GM04503 (cell line): ENCODE measurements at regions not wholly inside any gene's neighbourhood (a gene's known extent, or its start where the extent isn't known, plus 50 kb on each side); places are given as distances from the start of the nearest gene placed in this dataset.
"Not testable (repeated sequence)": the region's sequence is repeated elsewhere in the genome, so short reads cannot be mapped to it uniquely, and the experiment has no call there.

Experiments used
- DNase-seq: peaks from one replicate; pipeline ENCODE4 v3.0.0-alpha.2; 2012; ENCODE audit warnings: low read depth

- DNase-seq, result no peak
Measured at GRCh38 chr6:68235326-68235784, 399.7 kb upstream of the ADGRB3 start.

DNA sequence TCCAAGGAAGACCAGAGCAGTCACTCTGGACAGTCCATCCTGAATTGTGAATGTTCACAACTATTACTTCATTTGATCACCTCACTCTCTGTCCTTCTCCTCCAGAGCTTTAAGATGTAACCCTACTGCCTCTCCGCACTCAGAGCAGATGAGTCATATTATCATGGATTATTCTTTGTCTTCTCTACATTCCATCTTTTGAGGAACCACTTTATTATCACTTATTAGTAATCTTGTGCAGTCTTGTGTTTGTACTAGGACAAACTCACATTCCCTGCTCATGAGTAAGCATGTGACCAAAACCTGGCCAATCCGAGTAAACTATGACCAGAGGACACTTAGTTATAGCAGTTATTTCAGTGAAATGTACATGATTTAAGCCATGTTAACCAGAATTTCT lies 401.5 kb upstream of the ADGRB3 start:
- no peak for DNase-seq

- no peak for DNase-seq
Measured at GRCh38 chr6:68229566-68229965, 405.5 kb upstream of the ADGRB3 start.

DNA sequence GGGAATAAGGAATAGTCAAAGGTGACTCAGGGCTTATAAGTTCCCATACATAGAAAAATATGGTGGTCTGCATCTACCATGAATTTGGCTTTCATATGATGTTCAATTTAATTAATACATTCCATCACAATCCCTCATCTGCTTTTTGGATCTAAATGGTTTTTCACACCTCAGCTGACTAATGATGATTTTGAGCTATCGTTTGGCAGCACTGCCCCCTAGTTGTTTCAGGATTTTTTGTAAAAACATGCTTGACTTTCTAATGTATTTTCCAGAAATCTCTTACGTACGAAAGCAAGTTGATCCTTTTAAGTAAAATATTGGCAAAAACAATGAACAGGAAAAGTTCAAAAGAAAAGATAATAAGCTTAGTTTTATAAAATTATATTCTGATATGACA lies 408.6 kb upstream of the ADGRB3 start:
- no peak for DNase-seq

DNA sequence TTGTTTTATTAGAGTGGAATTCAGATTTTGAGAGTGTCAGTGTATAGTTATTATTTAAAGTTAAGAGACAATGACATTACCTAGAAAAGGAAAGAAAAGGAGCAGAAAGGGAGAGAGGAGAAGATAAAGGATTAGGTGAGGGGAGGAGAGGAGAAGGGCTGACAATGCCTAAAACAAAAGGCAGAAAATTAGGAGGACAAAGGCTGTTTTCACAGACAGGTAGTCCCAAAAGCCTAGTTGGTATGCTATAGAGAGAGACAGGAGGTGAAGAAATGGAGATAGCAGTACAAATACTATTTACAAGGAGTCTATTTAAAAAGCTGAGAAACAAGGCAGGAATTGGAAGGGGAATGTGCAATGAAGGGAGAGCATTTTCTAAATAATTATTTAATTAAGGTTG lies 409.4 kb upstream of the ADGRB3 start:
- DNase-seq, result no peak

DNA sequence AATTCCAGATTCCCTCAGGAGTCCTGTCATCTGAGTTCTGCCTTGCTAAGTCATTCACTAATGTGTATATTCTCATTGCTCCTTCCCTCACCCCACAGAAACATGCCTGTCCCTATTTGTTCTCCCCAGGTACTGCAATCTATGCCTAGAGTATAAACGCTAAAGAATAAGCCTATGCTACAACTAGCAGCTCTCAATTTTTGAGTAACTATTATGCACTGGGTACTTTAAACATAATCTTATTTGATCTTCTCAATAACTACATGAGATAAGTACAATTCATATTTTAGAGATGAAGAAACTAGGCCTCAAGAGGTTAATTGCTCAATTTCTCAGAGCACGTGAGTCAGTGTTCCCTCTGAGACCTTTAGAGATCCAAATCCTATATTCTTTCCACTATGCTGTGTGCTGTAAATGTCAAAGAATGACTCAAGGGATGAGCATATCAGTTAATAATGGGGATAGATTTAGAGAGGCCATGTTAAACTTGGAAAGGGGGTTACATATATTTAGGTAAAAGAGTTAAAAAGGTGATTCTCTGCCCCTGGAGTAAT lies 423.8 kb upstream of the ADGRB3 start:
- DNase-seq, result no peak

GRCh38 chr6:68207612-68208011 lies 427.5 kb upstream of the ADGRB3 start:
- not testable (repeated sequence) for DNase-seq

DNA sequence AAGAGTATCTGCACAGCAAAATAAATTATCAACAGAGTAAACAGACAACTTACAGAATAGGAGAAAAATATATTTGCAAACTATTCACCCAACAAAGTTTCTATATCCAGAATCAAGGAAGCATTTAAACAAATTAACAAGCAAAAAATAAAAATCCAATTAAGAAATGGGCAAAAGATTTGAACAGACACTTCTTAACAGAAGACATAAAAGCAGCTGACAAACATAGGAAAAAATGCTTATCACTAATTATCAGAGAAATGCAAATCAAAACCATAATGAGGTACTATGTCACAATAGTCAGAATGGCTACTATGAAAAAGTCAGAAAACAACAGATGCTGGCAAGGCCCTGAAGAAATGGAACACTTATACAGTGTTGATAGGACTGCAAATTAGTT lies 434.2 kb upstream of the ADGRB3 start:
- DNase-seq, result no peak

- no peak for DNase-seq
Measured at GRCh38 chr6:68197356-68197755, 437.7 kb upstream of the ADGRB3 start.

- DNase-seq, result no peak
Measured at GRCh38 chr6:68196645-68197044, 438.4 kb upstream of the ADGRB3 start.

- DNase-seq, result not testable (repeated sequence)
Measured at GRCh38 chr6:68195753-68196152, 439.3 kb upstream of the ADGRB3 start.

DNA sequence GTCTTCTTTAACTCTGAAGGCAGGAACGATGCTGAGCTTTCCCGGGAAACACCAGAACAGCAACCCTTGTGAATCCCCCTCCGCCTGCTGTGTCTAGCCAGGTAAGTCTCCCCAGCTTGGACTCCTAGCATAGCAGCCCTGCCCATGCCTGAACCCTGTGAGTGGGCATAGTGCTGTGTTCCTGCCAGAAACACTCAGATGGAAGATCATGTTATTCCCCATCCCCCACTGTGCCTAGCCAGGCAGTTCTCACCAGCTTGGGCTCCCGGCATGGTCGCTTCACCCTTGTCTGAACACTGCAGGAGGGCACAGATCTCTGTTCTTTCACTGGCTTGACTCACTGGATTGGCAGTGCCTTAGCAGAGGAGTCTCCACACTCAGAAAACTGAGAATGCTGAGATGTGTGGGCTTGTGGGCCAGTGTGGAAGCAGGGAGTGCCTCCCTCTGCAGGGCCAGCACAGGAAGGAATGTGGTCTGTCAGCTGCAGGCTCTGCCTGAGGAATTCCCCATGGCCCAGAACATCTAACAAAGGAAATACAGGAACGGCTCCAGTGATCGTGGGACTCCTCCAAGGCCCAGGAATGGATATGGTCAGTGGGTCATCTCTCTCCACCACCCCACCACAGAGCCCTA lies 440.1 kb upstream of the ADGRB3 start:
- no peak for DNase-seq

GRCh38 chr6:68192988-68193387 lies 442.1 kb upstream of the ADGRB3 start:
- no peak for DNase-seq

DNA sequence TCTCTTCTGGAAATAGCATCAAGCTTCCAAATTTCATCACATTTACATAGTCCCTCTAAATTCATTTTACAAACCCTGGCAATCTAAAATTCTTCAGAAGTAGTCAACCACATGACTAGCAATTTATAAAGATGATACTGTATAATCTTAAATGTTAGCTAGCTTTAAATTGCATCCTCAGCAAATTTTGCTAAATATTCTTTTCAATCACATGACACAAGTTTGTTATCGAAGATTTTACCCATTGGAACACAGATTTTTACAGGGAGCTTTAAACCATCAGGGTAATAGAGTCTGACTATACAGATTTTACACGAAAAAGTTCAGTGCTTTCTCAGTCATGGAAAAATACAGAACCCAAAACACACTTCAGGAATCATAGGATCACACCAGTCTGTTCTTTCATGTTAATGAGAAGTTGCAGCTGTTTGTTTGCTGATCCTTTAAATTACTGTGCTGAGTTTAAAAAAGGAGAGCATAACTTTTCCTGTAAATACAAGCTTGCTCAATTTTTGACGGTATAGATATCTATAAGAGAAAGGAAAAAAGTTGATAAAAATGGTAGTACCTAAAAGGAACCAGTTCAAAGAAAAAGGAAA lies 445.8 kb upstream of the ADGRB3 start:
- DNase-seq, result no peak

- DNase-seq, result no peak
Measured at GRCh38 chr6:68186870-68187269, 448.2 kb upstream of the ADGRB3 start.

DNA sequence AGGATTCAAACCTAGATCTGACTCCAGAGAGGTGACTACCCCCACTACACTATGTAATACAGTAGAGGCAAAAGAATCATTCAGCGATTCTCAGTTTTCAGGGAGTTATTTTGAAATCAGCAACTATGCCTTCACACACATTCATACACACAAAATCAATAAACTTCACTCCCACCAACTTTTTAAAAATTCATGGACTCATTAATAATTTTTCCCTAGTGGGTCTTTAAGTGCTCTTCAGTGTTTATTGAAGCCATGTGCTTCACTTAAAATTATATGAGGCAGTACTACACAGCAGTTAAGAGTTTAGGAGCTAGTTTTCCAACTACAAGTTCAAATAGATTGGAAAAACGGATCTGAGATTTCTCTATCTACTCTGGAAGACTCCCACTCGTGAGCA lies 452.7 kb upstream of the ADGRB3 start:
- DNase-seq, result no peak

GRCh38 chr6:68181027-68181426 lies 454.1 kb upstream of the ADGRB3 start:
- not testable (repeated sequence) for DNase-seq

- DNase-seq, result no peak
Measured at GRCh38 chr6:68173616-68174015, 461.5 kb upstream of the ADGRB3 start.

- no peak for DNase-seq
Measured at GRCh38 chr6:68169922-68170321, 465.2 kb upstream of the ADGRB3 start.

- DNase-seq, result no peak
Measured at GRCh38 chr6:68167604-68168003, 467.5 kb upstream of the ADGRB3 start.

GRCh38 chr6:68160812-68161211 lies 474.3 kb upstream of the ADGRB3 start:
- DNase-seq, result not testable (repeated sequence)

- DNase-seq, result no peak
Measured at GRCh38 chr6:68160348-68160747, 474.7 kb upstream of the ADGRB3 start.

GRCh38 chr6:68159433-68159832 lies 475.6 kb upstream of the ADGRB3 start:
- DNase-seq, result no peak

DNA sequence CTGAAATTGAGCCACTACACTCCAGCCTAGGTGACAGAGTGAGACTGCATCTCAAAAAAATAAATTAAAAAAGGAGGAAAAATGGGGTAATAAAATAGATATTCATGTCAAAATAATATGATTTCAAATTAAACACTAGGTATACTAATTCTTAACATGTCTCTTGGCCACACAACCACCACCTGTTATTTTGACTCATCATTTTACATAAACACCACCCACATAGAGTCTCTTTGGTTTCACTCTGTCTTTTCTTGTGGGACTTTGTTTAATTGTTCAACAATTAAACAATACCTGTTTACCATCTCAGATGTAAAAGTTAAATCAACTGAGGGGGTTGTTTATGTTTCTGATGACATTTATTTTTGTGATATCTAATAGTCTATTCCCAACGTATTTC lies 476.8 kb upstream of the ADGRB3 start:
- DNase-seq, result no peak
